Hematopoietic multipotent progenitor cell (in vitro differentiated cells): ENCODE measurements at regions not wholly inside any gene's neighbourhood (a gene's known extent, or its start where the extent isn't known, plus 50 kb on each side); places are given as distances from the start of the nearest gene placed in this dataset.
"Not testable (repeated sequence)": the region's sequence is repeated elsewhere in the genome, so short reads cannot be mapped to it uniquely, and the experiment has no call there.

Experiments used
- DNase-seq, 3 donors: peaks; one replicate each; pipeline ENCODE4 v3.0.0-alpha.2; 2011 to 2015; ENCODE audit warnings: low read depth in 2 of 3, low spot score in 2 of 3

DNA sequence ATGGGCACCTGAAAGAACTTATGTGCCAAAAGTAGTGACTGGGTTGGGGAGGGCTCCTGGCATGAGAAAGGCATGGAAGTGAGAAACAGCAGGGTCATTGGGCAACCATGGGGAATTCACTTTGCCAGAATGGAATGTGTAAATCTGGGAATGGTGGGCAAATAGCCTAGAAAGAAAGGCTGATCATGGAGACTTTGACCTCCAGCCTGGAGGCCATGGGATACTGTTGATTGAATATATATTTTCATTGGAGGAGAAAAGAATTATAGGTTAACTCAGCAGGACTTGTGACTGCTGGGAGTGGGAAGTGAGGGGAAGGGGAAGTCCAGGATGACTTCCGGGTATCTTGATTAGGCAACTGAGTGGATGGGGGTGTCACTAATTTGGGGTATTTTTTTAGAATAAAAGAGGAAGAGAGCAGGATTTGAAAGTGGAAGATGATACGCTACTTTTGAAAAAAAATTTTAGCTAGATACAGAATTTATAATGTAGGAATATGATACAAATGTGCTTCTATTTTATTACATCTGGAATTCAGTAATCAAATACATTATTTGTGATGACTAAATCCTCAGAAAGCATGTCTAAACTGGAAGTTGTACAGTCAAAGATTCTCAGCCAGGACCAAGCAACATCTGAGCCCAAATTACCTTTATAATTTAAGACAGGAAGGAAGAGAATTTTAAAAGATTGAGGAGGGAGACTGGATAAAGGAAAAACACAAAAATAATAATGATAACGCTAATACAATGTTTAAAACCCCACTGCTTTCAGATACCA is 116.2 kb downstream of the GATA6 start:
- DNase-seq = no peak

DNA sequence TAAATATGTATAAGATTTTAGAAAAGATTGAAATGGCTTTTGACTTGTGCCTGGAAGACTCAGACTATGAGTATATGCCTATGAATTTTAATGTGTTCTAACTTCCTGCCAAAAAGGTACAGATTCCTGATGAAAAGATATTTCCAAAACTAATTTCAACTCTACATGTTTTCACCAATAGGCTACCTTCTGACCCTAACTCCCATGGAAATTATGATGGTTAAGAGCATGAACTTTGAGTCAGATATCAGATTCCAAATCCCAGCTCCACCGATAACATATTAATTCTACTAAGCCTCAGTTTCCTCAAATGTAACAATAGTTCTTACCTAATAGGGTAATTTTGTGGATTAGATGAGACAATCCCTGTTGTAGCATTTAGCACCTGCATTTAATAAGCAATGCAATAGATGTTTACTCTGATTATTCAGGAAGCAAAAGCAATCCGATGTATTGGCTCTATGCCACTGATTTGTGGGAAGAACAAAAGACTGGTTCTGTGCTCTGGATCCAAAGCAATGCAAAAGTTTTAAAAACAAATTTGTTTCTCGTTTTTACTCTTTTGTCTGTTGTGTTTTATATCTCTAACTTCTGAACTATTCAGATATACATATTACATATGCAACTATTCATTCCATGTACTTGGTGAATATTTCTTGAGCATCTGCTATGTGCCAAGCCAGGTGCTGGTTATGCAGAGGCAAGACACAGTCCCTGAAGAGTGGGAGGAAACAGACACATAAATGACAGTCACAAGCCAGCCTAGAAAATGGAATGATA is 115.4 kb downstream of the GATA6 start:
- no peak for DNase-seq

DNA sequence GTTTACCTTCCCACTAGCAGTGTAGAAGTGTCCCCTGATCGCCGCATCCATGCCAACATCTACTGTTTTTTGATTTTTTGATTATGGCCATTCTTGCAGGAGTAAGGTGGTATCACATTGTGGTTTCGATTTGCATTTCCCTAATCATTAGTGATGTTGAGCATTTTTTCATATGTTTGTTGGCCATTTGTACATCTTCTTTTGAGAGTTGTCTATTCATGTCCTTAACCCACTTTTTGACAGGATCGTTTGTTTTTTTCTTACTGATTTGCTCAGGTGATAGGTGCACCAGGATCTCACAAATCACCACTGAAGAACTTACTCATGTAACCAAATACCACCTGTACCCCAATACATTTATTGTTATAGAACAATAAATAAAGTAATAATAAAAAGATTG is 114.5 kb downstream of the GATA6 start:
- not testable (repeated sequence) for DNase-seq

DNA sequence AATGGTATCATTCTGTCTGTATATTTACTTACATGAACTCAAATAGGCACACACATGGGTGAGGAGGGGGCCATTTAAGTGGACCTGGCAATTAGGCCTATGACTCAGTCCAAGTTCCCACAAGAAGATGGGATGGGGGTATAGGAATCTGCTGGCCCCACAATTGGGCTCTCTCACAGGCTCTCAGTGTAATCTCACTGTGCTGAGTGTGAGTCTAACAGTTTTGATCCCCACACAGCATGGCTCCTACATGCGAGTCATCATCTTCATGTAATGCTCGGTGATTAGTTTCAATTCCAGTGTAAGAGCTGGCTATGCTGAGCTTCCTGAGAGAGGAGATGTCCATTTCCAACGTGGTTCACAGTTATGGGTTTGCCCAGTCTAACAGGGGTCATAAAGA is 114.0 kb downstream of the GATA6 start:
- DNase-seq = no peak

DNA sequence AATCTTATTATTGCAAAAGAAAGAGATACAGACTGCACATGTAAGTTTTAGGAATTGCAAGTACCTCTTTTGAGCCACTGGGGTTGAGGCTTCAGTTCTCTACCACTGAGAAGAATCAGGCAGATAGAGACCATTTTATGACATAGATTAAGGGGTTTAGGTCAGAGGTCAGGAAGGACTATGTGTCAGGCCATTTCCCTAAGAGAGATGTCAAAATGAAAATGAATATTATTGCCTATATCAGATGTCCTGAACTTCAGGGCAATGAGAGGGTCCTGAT is 113.7 kb downstream of the GATA6 start:
- no peak for DNase-seq

DNA sequence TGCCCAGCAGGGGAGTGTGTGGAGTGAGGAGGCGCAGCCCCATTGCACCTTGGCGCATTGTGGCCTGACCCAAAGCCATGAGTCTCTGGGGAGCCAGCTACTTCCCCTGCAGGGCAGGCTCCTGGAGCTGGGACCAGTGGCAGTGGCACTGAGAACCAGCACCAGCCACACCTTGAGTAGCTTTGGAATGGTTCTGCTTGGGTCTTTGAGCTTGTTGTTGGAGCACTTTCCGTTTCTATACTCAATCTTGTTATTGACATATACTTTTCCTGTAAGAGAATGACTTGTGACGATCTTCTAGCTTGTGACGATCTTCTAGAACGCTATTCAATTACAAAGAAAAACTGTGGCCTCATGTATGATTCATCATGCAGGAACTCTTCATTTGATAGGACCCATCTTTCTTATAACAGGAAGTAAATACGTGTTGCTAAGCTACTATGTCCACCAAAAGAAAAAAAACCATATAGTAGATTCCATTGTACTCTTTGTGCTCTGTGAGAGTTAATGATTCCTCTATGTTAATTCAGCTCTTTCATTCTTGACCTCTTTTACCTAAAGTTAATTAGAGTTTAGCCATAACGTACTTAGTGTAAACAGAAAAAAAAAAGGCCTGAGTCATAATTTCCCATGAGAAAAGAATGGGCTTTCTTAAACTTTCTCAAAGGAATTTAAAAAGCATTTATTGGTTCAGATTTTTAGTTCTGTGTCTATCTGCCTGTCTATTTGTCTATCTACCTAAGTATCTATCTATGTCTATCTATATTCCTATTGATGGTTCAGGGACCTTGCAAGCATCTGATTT is 113.1 kb downstream of the GATA6 start:
- DNase-seq = peak in 2 of 3 donors; percentile 8 to 33

DNA sequence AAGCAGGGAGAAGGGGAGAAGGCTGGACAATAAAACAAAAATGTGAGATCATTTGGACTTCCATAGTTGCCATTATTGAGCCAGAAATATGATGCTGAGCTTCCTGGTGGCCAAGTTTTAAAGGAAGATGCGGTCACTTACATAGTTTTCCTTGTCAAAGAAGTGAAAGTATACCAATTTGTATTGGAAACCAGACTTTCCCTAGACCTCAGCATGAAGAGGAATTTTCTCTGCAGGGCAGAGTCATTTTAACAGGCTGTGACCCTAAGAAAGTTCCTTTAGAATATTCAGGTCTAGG is 111.0 kb downstream of the GATA6 start:
- DNase-seq = no peak

DNA sequence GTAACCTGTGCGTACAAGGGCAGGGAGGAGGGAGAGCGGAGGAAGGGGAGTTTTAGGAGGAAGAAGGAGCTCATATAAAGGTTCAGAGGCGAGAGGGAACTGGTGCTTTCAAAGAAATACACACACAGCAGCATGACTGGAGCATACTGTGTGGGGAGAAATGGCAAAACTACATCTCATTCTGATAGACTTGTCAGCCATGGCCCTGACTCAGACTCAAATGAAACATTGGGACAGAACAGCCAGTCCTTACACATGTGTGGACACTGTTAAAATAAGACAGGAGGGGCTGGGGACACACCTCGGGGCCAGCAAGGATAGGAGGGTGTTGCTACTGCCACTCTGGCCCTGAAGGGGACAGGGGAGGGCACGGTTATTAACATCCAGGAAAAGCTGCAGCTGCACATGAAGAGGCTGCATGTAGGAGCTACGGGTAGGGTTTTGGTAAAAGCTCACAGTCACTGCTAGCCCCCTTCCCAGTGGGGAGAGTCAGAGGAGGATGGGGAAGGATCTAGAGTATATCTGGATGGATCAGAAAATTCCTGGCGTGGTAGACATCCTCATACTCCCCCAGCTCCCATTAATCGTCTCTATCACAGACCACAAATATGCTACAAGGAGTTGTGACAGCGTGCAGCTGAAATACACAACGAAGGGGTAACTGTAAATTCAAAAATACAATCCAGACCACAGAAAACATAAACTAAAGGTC is 110.5 kb downstream of the GATA6 start:
- DNase-seq = no peak

DNA sequence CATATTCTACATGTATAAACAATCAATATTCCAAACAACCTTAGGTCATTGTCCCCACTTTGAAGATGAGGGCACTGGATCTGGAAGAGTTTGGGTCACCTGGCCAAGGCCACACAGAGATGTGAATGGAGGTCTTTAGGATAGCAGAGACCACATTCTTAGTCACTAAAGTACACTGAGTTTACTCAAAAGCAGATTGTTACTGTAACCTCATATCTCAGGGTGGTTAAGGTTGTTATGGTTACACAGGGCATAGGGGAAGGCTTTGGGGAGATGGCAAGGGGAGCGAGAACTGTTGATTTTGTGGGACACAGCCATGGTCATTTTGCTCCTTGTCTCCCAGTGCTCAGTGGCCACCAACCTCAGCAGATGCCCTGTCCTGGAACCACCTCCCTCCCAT is 109.4 kb downstream of the GATA6 start:
- no peak for DNase-seq

DNA sequence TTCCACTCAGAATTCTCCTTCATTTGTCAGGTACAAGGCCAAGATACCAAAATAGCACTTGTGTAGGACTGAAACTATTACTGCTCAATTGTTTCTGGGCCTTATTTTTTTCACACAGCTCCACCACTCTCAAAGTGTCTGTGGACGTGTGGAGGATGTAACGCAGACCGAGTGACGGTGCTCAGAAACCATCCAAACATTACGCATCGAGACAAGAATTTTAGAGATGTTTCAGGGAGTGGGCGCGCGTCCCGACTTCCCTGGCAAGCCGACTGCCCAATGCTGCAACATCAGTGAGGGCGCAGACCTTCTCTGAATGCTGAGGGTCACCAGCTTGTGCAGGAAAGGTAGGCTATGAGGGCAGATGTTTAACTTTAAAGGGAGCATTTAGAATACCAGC is 108.4 kb downstream of the GATA6 start:
- no peak for DNase-seq

DNA sequence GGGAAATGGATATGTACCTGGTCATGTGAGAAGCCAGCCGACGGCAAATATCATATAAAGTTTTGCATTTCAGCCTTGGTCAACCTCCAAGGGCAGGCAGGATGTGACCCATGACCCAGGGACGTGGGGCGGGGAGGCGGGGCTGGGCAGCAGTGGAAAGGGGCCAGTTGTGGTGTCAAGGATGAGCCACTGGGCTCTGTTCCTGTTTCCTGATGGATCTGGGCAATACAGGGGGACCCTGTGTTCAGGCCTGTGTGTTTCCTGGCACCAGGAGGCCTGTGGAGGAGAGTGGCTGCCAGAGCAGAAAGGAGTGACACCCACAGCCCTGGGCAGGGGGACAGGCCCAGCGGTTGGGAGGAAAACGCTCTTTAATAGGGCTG is 106.9 kb downstream of the GATA6 start:
- DNase-seq = no peak

DNA sequence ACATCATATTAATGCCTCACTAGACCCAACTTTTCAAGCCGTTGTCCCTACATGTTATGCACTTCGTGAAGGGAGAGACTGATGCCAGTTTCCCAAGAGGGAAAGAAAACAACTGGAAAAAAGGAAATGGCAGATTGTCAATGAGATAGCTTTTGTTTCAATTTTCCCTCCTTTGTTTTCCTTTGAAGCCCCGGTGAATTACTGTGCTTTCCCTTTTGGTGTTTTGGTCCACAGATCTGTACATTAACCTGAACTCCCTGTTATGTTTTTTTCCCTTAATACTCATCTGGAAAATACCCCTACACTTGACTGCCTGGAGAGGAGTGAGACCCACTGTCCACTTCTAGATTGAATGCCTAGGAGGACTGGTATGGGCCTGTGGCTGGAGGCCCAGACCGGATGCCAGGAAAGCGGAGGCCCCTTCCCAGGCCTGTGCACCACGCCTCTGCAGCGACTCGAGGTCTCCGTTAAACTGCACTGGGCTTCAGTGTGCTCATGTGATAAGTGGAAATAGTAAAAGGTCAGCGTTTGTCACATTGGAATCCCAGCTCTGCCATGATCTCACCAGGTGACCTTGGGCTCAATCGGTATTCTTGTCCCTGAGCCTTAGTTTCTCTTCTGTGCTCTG is 106.4 kb downstream of the GATA6 start:
- no peak for DNase-seq

DNA sequence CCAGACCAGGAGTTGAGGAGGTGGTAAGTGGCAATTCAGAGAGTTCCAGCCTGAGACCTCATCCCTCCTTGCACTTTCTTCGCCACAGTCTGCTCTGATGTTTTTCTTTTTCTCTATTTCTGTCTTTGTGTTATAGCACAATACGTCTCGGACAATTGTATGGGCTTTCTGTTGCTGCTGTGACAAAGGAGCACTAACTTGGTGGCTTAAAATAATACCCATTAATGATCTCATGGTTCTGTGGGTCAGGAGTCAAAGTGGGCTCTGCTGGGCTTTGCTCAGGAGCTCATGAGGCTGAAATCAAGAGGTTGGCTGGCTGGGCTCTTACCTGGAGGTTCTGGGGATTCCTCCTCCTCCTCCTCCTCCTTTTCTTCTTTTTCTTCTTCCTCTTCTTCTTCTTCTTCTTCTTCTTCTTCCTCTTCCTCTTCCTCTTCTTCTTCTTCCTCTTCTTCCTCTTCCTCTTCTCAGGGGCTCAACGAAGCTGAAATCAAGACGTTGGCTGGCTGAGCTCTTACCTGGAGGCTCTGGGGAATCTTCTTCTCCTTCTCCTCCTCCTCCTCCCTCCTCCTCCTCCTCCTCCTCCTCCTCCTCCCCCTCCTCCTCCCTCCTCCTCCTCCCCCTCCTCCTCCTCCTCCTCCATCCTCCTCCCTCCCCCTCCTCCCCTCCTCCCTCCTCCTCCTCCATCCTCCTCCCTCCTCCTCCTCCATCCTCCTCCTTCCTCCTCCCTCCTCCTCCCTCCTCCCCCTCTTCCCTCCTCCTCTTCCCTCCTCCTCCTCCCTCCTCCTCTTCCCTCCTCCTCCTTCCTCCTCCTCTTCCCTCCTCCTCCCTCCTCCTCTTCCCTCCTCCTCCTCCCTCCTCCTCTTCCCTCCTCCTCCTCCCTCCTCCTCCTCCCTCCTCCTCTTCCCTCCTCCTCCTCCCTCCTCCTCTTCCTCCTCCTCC is 104.0 kb downstream of the GATA6 start:
- no peak for DNase-seq

DNA sequence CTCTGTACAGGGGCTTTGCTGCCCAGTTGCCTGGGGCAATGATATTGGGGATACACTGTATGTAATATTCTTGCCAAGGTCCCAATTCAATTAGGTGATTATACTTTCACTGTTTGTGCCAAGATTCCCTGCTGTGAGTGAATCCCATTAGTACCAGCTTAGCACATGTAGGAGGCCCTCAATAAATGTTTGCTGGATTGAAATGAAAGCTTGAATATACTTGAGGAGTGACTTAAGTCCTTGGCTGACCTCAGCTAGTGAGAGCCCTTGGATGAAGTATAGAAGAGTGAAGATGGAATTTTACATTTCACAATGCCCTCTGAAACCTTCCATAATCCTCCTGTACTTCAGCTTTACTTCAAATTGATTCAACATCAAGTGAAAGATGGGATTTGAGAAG is 102.9 kb downstream of the GATA6 start:
- no peak for DNase-seq

DNA sequence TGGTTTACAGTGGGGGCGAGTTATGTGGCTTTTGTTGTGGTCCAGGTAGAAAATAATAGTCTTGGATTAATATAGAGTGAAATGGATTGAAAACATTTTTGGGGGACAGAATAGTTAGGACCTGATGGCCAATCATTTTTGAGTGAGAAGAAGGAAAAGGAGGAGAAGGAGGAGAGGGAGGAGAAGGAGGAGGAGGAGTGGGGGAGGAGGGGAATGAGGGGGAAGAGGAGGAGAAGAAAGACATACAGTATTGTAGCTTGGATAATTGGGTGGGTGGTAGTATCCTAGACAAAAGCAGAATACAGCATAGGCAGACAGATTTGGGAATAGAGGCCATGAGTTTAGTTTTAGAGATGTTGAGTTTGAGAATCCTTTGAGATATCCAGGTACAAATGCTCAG is 101.6 kb downstream of the GATA6 start:
- no peak for DNase-seq

DNA sequence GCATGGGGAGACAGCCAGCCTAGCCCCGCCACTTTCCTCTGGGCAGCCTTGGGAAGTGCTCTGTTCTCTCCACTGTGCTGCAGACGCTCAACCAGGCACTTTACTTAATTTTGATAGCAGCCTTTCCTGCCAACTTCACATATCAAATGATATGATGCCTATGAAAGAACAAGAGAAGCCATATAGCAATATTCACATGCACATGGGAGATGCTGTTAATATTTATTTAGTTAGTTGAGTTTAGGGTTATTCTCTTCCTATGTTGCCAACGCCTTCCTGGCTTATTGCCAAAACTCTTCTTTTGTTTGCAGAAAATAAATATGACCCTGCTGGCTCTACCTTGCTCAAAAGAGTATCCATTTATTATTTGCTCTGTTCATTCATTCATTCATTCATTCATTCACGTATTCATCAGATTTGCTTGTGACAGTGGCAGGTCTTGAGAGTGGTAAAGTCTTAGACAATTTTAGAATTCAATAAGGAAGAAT is 99.3 kb downstream of the GATA6 start:
- no peak for DNase-seq

DNA sequence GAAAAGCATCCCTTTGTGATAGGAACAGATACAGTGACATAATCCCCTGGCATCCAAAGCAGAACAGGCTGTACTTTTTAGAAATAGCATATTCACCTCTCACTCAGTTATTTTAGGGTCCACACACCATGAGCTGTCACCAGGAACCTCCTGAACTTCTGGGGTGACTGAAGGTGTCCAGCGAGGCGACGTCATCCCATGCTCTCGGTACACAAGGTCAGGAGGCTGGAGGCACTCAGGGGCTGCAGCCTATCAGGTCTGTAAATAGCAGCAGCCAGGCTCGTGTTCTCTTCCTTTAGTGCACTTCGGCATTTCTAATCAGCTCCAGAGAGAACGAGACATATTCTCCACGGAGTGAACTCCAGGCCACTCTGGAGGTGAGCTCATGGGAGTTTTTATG is 98.3 kb downstream of the GATA6 start:
- no peak for DNase-seq

DNA sequence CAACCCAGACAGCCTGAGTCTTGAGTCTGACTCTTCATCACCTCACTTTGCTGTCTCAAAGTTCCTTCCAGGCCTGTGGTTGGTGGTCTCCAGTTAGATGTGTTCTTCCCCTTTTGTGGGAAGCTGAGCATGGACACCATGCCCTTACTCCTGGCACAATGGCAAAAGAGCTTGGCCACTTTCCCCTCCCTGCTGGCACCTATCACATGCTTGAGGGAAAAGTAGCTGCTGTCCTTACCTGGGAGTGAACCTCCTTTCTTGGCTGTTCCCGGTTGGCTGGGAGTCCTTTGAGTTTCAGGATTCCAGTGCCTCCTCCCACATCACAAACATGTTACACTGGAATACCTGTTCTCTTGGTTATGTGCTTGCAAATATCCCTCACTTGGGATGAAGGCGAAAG is 97.8 kb downstream of the GATA6 start:
- no peak for DNase-seq

DNA sequence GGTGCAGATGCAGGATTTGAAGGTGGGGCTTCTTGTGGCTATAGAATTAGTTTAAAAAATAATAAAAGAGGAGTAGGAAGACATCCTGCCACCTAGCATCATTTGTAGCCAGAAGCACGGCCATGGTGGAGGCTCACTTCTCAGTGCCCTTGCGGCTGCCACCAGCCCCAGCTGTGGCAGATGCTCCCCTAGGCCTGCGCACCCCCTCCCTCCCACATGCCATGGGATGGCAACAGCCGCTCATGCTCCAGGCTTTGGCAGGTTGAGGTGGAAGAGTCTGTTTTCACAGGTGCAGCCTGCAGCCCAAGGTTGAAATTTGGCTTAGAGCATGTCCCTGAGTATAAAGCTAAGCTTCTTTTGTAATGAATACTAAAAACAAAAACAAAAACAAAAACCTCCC is 96.4 kb downstream of the GATA6 start:
- DNase-seq = no peak
